IMR-90 (cell line): ENCODE measurements at regions not wholly inside any gene's neighbourhood (a gene's known extent, or its start where the extent isn't known, plus 50 kb on each side); places are given as distances from the start of the nearest gene placed in this dataset.

Experiments
- ATAC-seq: fragments of 200-7000 bp; cut with Tn5 transposase; 2 replicates; pipeline ENCODE4 v1.9.1; 2020; ENCODE audit warnings: low read depth, mild to moderate bottlenecking, moderate library complexity
- BruUV-seq: library from RNA; stranded (reverse); fragments of 400-500 nt; replicated peaks from 2 replicates; lab custom pipeline; 2021; lab: Mats Ljungman, UMichigan
- CTCF ChIA-PET: fragments of 300-600 bp; formaldehyde crosslinking; extraction: SDS; loops from one replicate; lab custom pipeline; 2021; ENCODE audit warnings: antibody characterized with exemption; lab: Yijun Ruan, JAX
- POLR2A ChIA-PET: fragments of 300-600 bp; sonication (Branson Sonifier 250); formaldehyde crosslinking; loops from one replicate; lab custom pipeline; 2022; ENCODE audit warnings: antibody characterized with exemption; ENCODE audit not compliant: unreplicated experiment; lab: Charles Lee
- DNase-seq: peaks from one replicate; pipeline ENCODE4 v3.0.0; 2013
- H2AFZ ChIP-seq: replicated peaks from 2 replicates; pipeline ENCODE3; 2013; ENCODE audit warnings: low read length, mild to moderate bottlenecking; ENCODE audit not compliant: poor library complexity
- H2AK5ac ChIP-seq: 2 replicates; pipeline ENCODE4 v1.6.1; 2013; ENCODE audit warnings: low read depth, low read length, inconsistent platforms
- H2AK9ac ChIP-seq: replicated peaks from 2 replicates; pipeline ENCODE3; 2013; ENCODE audit warnings: mild to moderate bottlenecking, low read depth, low read length, moderate library complexity; ENCODE audit not compliant: poor library complexity
- H2BK120ac ChIP-seq: 2 replicates; pipeline ENCODE4 v1.6.1; 2013; ENCODE audit warnings: low read depth, low read length, inconsistent platforms
- H2BK15ac ChIP-seq: 3 replicates; pipeline ENCODE4 v1.6.1; 2013; ENCODE audit warnings: low read depth, low read length, inconsistent platforms
- H2BK20ac ChIP-seq: 2 replicates; pipeline ENCODE4 v1.6.1; 2013; ENCODE audit warnings: low read depth, mild to moderate bottlenecking, inconsistent platforms, low read length, moderate library complexity
- H2BK5ac ChIP-seq: 2 replicates; pipeline ENCODE4 v1.6.1; 2013; ENCODE audit warnings: mild to moderate bottlenecking, low read depth, low read length, inconsistent platforms; ENCODE audit not compliant: poor library complexity, severe bottlenecking
- H3K14ac ChIP-seq: replicated peaks from 2 replicates; pipeline ENCODE4 v1.6.1; 2013; ENCODE audit warnings: low read depth, low read length, inconsistent platforms
- H3K18ac ChIP-seq: 2 replicates; pipeline ENCODE4 v1.6.1; 2013; ENCODE audit warnings: low read depth, low read length, control low read depth
- H3K23ac ChIP-seq: 2 replicates; pipeline ENCODE4 v1.6.1; 2013; ENCODE audit warnings: low read depth, low read length, inconsistent platforms
- H3K27ac ChIP-seq: 2 replicates; pipeline ENCODE4 v1.5.1; 2013; ENCODE audit warnings: mild to moderate bottlenecking, control low read depth, low read length; ENCODE audit not compliant: insufficient read depth
- H3K27me3 ChIP-seq: 2 replicates; pipeline ENCODE4 v1.6.1; 2013; ENCODE audit warnings: low read length; ENCODE audit not compliant: control insufficient read depth, insufficient read depth
- H3K36me3 ChIP-seq: 2 replicates; pipeline ENCODE4 v1.6.1; 2013; ENCODE audit warnings: low read length, mixed read lengths; ENCODE audit not compliant: control insufficient read depth, insufficient read depth
- H3K4ac ChIP-seq: 2 replicates; pipeline ENCODE4 v1.6.1; 2013; ENCODE audit warnings: low read depth, low read length, inconsistent platforms
- H3K4me1 ChIP-seq: 2 replicates; pipeline ENCODE4 v1.6.1; 2013; ENCODE audit warnings: low read length, mixed read lengths; ENCODE audit not compliant: control insufficient read depth, insufficient read depth
- H3K4me2 ChIP-seq: 2 replicates; pipeline ENCODE4 v1.6.1; 2013; ENCODE audit warnings: low read depth, mild to moderate bottlenecking, control low read depth, low read length, moderate library complexity
- H3K4me3 ChIP-seq: 2 replicates; pipeline ENCODE4 v1.5.1; 2013; ENCODE audit warnings: low read depth, mild to moderate bottlenecking, control low read depth, low read length, moderate library complexity; ENCODE audit not compliant: insufficient read depth
- H3K56ac ChIP-seq: 2 replicates; pipeline ENCODE4 v1.6.1; 2013; ENCODE audit warnings: low read length, inconsistent platforms; ENCODE audit not compliant: insufficient read depth; ENCODE audit errors: extremely low read depth
- H3K79me1 ChIP-seq, 2 experiments: 2 replicates each; pipeline ENCODE4 v1.6.1; 2013; ENCODE audit warnings: low read length in 2 of 2, inconsistent platforms in 1 of 2, low read depth in 1 of 2
- H3K9ac ChIP-seq: 2 replicates; pipeline ENCODE4 v1.6.1; 2013; ENCODE audit warnings: low read depth, low read length, control low read depth
- H3K9me1 ChIP-seq: 2 replicates; pipeline ENCODE4 v1.6.1; 2013; ENCODE audit warnings: low read length, inconsistent platforms; ENCODE audit not compliant: insufficient read depth
- H3K9me3 ChIP-seq: 2 replicates; pipeline ENCODE4 v1.6.1; 2013; ENCODE audit warnings: low read length; ENCODE audit not compliant: control insufficient read depth, insufficient read depth
- H4K20me1 ChIP-seq: 2 replicates; pipeline ENCODE4 v1.6.1; 2013; ENCODE audit warnings: low read length, inconsistent platforms; ENCODE audit not compliant: insufficient read depth
- H4K5ac ChIP-seq: 2 replicates; pipeline ENCODE4 v1.6.1; 2013; ENCODE audit warnings: mild to moderate bottlenecking, low read depth, low read length, control low read depth
- H4K8ac ChIP-seq, 2 experiments: 2 replicates each; pipeline ENCODE4 v1.6.1; 2013; ENCODE audit warnings: low read depth in 2 of 2, low read length in 2 of 2, control low read depth in 1 of 2, inconsistent platforms in 1 of 2
- H4K91ac ChIP-seq: 2 replicates; pipeline ENCODE4 v1.6.1; 2013; ENCODE audit warnings: low read depth, low read length, inconsistent platforms; ENCODE audit not compliant: insufficient read depth
- BHLHE40 ChIP-seq: fragments of 150-350 bp; IDR thresholded peaks from 2 replicates; pipeline ENCODE4 v1.6.1; 2016; ENCODE audit warnings: mild to moderate bottlenecking, low read depth, low read length
- CEBPB ChIP-seq: IDR thresholded peaks from 2 replicates; pipeline ENCODE4 v1.6.1; 2012; ENCODE audit warnings: low read depth, low read length, improper control_type of control experiment
- CHD1 ChIP-seq: IDR thresholded peaks from 2 replicates; pipeline ENCODE4 v1.6.1; 2012; ENCODE audit warnings: low read depth, low read length, improper control_type of control experiment
- ELK1 ChIP-seq: fragments of 150-350 bp; IDR thresholded peaks from 2 replicates; pipeline ENCODE4 v1.6.1; 2016; ENCODE audit warnings: low read depth, mild to moderate bottlenecking, low read length, moderate library complexity, borderline replicate concordance
- FOS ChIP-seq: fragments of 150-350 bp; IDR thresholded peaks from 2 replicates; pipeline ENCODE4 v1.6.1; 2016; ENCODE audit warnings: low read depth, low read length
- MAFK ChIP-seq: IDR thresholded peaks from 2 replicates; pipeline ENCODE4 v1.6.1; 2012; ENCODE audit warnings: low read depth, low read length, improper control_type of control experiment
- MAZ ChIP-seq: IDR thresholded peaks from 2 replicates; pipeline ENCODE4 v1.6.1; 2012; ENCODE audit warnings: low read depth, mild to moderate bottlenecking, low read length, improper control_type of control experiment, moderate library complexity, borderline replicate concordance
- MXI1 ChIP-seq: IDR thresholded peaks from 2 replicates; pipeline ENCODE4 v1.6.1; 2012; ENCODE audit warnings: low read depth, mild to moderate bottlenecking, low read length, moderate library complexity, borderline replicate concordance
- SMC3 ChIP-seq: fragments of 150-350 bp; IDR thresholded peaks from 2 replicates; pipeline ENCODE4 v1.6.1; 2016; ENCODE audit warnings: low read depth, mild to moderate bottlenecking, antibody characterized with exemption, low read length, moderate library complexity
- USF2 ChIP-seq: fragments of 150-350 bp; IDR thresholded peaks from 2 replicates; pipeline ENCODE4 v1.6.1; 2017; ENCODE audit warnings: mild to moderate bottlenecking, antibody characterized with exemption, low read length, low read depth
- WGBS, 2 experiments: methylation state at CpG; one replicate each; pipeline versions ENCODE4 v1.1.5 to v1.1.7; 2013; ENCODE audit warnings: missing lambda C conversion rate in 2 of 2; ENCODE audit not compliant: insufficient read length in 1 of 2; ENCODE audit errors: extremely low coverage in 2 of 2; 5-methylcytosine and 5-hydroxymethylcytosine counted together
- dilution Hi-C: fragments of 300-500 bp; cut with HindIII; formaldehyde crosslinking; loops from one replicate; pipeline ENCODE4 v1.14.3; 2018; ENCODE audit warnings: low sequenced_read_pairs; ENCODE audit not compliant: unreplicated experiment
- in situ Hi-C: fragments of 300-500 bp; cut with MboI; formaldehyde crosslinking; loops from 3 replicates; pipeline ENCODE4 v1.14.3; 2019; ENCODE audit warnings: low sequenced_read_pairs, inconsistent platforms, mixed read lengths
- intact Hi-C: fragments of 100-400 bp; cut with micrococcal nuclease; formaldehyde crosslinking; loops from 2 replicates; pipeline ENCODE4 v1.10.0; 2022

GRCh38 chr3:22792533-22792932, 410.6 kb upstream of the UBE2E2 start:
- Histone ChIP-seq H2AFZ (no peak overlapping the region), H3K18ac (no peak overlapping the region), H3K4me3 (no peak overlapping the region), H2BK20ac (no peak overlapping the region), H3K27ac (no peak overlapping the region), H3K56ac (no peak overlapping the region), H3K9ac (no peak overlapping the region), H4K91ac (no peak overlapping the region), H3K23ac (no peak overlapping the region), H3K14ac (no peak overlapping the region), H3K79me1 (no peaks in the 10 kb centered on the region), H2AK5ac (no peak overlapping the region), H3K36me3 (no peaks in the 10 kb centered on the region), H2BK5ac (no peak overlapping the region), H4K8ac (no peak overlapping the region), H3K27me3 (no peaks in the 10 kb centered on the region), H3K4me1 (no peaks in the 10 kb centered on the region), H4K20me1 (no peaks in the 10 kb centered on the region), H3K9me3 (no peaks in the 10 kb centered on the region; the same call in 1 of the 2 replicates), H2AK9ac (no peak overlapping the region), H2BK15ac (no peak overlapping the region), H3K4ac (no peak overlapping the region), H2BK120ac (no peak overlapping the region), H4K5ac (no peak overlapping the region), H3K4me2 (no peak overlapping the region), H3K9me1 (no peaks in the 10 kb centered on the region)
- in situ Hi-C loops: no loop called here
- intact Hi-C loops: no loop called here
- TF ChIP-seq MAZ (no peak), CEBPB (no peak), CHD1 (no peak), USF2 (no peak), MAFK (no peak), FOS (no peak), MXI1 (no peak), SMC3 (no peak), BHLHE40 (no peak), ELK1 (no peak)
- POLR2A ChIA-PET: no interaction called here
- BruUV-seq: no TSS peak
- DNase-seq (no peak), ATAC-seq (no peak)
- CTCF ChIA-PET: no interaction called here
- dilution Hi-C loops: no loop called here
- WGBS, 2 experiments: no CpG with 5 or more reads among the region's 5 CpGs
